IPS-18a (cell line): ENCODE measurements at regions not wholly inside any gene's neighbourhood (a gene's known extent, or its start where the extent isn't known, plus 50 kb on each side); places are given as distances from the start of the nearest gene placed in this dataset.

ENCODE experiments used
- H3K27ac ChIP-seq: one replicate; pipeline ENCODE4 v1.5.1; 2013; ENCODE audit warnings: low read length
- H3K27me3 ChIP-seq: one replicate; pipeline ENCODE4 v1.6.1; 2013; ENCODE audit warnings: mild to moderate bottlenecking, low read length; ENCODE audit not compliant: control insufficient read depth, insufficient read depth
- H3K36me3 ChIP-seq: one replicate; pipeline ENCODE4 v1.6.1; 2013; ENCODE audit warnings: low read depth, low read length; ENCODE audit not compliant: control insufficient read depth
- H3K4me1 ChIP-seq: one replicate; pipeline ENCODE4 v1.6.1; 2013; ENCODE audit warnings: low read depth, low read length; ENCODE audit not compliant: control insufficient read depth
- H3K4me3 ChIP-seq: one replicate; pipeline ENCODE4 v1.5.1; 2013; ENCODE audit warnings: low read length
- H3K9ac ChIP-seq: one replicate; pipeline ENCODE4 v1.6.1; 2013; ENCODE audit warnings: mild to moderate bottlenecking, low read length, moderate library complexity
- H3K9me3 ChIP-seq: one replicate; pipeline ENCODE4 v1.6.1; 2013; ENCODE audit warnings: low read depth, low read length; ENCODE audit not compliant: control insufficient read depth

- H3K36me3 ChIP-seq = no peaks in the 10 kb centered on the region
- peaks cover 14% of the 10 kb centered on the region for H3K9me3 ChIP-seq
- no peak overlapping the region for H3K27ac ChIP-seq
- H3K4me3 ChIP-seq = no peak overlapping the region
- H3K27me3 ChIP-seq = no peaks in the 10 kb centered on the region
- no peak overlapping the region for H3K9ac ChIP-seq
- H3K4me1 ChIP-seq = no peaks in the 10 kb centered on the region
Measured at GRCh38 chrX:78476701-78477100, 149.3 kb upstream of the CYSLTR1 start.

GRCh38 chrX:78456909-78457308 is 129.5 kb upstream of the CYSLTR1 start:
- Histone ChIP-seq H3K27me3 (no peaks in the 10 kb centered on the region), H3K4me3 (no peak overlapping the region), H3K9me3 (peaks cover 46% of the 10 kb centered on the region), H3K36me3 (no peaks in the 10 kb centered on the region), H3K27ac (no peak overlapping the region), H3K4me1 (no peaks in the 10 kb centered on the region), H3K9ac (no peak overlapping the region)

GRCh38 chrX:78455901-78456300 is 128.5 kb upstream of the CYSLTR1 start:
- Histone ChIP-seq H3K9me3 (peaks cover 51% of the 10 kb centered on the region), H3K4me3 (no peak overlapping the region), H3K27ac (no peak overlapping the region)

DNA sequence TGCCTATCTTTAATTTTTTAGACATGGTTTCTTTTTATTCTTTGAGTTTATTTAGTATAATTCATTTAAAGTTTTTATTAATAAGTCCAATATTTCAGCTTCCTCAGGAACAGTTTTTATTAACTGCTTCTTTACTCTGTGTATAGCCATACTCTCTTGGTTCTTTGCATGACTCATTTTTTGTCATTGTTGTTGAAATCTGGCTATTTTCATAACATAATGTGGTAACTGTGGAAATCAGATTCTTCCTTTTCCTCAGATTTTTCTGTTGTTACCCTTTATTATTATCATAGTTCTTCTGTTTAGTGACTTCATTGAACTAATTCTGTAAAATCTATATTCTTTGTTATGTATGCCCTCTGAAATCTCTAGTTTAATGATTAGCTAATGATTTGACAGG is 124.9 kb upstream of the CYSLTR1 start:
- H3K27ac ChIP-seq = no peak overlapping the region
- H3K4me3 ChIP-seq = no peak overlapping the region
- peaks cover 40% of the 10 kb centered on the region for H3K9me3 ChIP-seq
- no peaks in the 10 kb centered on the region for H3K27me3 ChIP-seq
- no peaks in the 10 kb centered on the region for H3K36me3 ChIP-seq
- no peaks in the 10 kb centered on the region for H3K4me1 ChIP-seq
- no peak overlapping the region for H3K9ac ChIP-seq

More at GRCh38 chrX:78455901-78456300, 128.5 kb upstream of the CYSLTR1 start:
- Histone ChIP-seq H3K27me3 (no peaks in the 10 kb centered on the region), H3K9ac (no peak overlapping the region), H3K4me1 (no peaks in the 10 kb centered on the region), H3K36me3 (no peaks in the 10 kb centered on the region)

- H3K4me1 ChIP-seq = no peaks in the 10 kb centered on the region
- peaks cover 10% of the 10 kb centered on the region for H3K9me3 ChIP-seq
- no peak overlapping the region for H3K9ac ChIP-seq
- no peak overlapping the region for H3K4me3 ChIP-seq
- H3K27ac ChIP-seq = no peak overlapping the region
- no peaks in the 10 kb centered on the region for H3K27me3 ChIP-seq
- H3K36me3 ChIP-seq = no peaks in the 10 kb centered on the region
Measured at GRCh38 chrX:78437621-78438020, 110.2 kb upstream of the CYSLTR1 start.

- Histone ChIP-seq H3K4me3 (no peak overlapping the region), H3K9me3 (peaks cover 58% of the 10 kb centered on the region)
Measured at GRCh38 chrX:78429172-78429571, 101.8 kb upstream of the CYSLTR1 start.

DNA sequence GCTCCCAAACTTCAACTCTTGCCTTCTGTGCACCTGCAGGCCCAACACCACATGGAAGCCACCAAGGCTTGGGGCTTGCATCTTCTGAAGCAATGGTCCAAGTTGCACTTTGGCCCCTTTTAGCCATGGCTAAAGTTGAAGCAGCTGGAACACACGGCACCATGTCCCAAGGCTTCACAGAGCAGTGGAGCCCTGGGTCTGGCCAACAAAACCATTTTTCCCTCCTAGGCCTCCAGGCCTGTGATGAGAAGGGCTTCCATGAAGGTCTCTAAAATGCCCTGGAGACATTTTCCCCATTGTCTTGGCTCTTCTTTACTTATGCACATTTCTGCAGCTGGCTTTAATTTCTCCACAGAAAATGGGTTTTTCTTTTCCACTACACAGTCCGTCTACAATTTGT is 61.3 kb upstream of the CYSLTR1 start:
- Histone ChIP-seq H3K27ac (no peak overlapping the region), H3K27me3 (no peaks in the 10 kb centered on the region), H3K9me3 (peaks cover 48% of the 10 kb centered on the region), H3K4me3 (no peak overlapping the region), H3K36me3 (no peaks in the 10 kb centered on the region), H3K4me1 (no peaks in the 10 kb centered on the region), H3K9ac (no peak overlapping the region)

More at GRCh38 chrX:78429172-78429571, 101.8 kb upstream of the CYSLTR1 start:
- H3K36me3 ChIP-seq = no peaks in the 10 kb centered on the region
- H3K9ac ChIP-seq = no peak overlapping the region
- H3K27me3 ChIP-seq = no peaks in the 10 kb centered on the region
- no peak overlapping the region for H3K27ac ChIP-seq
- H3K4me1 ChIP-seq = no peaks in the 10 kb centered on the region

DNA sequence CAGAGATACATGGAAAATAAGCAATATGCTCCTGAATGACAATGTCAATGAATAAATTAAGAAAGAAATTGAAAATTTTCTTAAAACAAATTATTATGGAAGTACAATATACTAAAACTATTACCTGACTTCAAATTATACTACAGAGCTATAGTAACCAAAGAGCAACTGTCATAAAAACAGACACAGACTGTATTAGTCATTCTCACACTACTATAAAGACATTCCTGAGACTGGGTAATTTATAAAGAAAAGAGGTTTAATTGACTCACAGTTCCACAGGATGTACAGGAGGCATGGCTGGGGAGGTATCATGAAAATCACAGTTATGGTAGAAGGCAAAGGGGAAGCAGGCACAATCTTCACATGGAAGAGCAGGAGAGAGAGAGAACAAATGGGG is 60.0 kb upstream of the CYSLTR1 start:
- H3K36me3 ChIP-seq = no peaks in the 10 kb centered on the region
- peaks cover 52% of the 10 kb centered on the region for H3K9me3 ChIP-seq
- no peak overlapping the region for H3K4me3 ChIP-seq
- H3K27ac ChIP-seq = no peak overlapping the region
- no peaks in the 10 kb centered on the region for H3K4me1 ChIP-seq
- H3K27me3 ChIP-seq = no peaks in the 10 kb centered on the region
- H3K9ac ChIP-seq = no peak overlapping the region

DNA sequence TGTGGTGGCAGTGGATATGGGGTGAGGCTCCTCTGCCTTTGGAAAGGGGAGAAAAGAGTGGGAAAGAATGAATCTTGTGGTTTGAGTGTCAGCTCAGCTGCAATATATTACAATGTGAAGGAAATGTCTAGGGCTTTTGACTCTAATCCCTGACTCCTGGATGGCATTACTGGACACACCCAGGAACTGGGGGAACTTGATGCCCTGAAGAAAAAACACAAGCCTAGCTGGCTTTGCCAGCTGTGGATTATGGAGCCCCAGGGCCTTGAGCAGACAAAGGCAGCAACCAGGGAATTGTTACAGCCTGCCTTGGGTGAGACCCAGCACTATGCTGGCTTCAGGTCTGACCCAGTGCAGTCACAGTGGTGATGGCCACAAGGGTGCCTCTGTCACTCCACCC is 57.1 kb upstream of the CYSLTR1 start:
- H3K4me3 ChIP-seq = no peak overlapping the region
- peaks cover 39% of the 10 kb centered on the region for H3K9me3 ChIP-seq
- H3K36me3 ChIP-seq = no peaks in the 10 kb centered on the region

GRCh38 chrX:78383594-78383993 is 56.2 kb upstream of the CYSLTR1 start:
- Histone ChIP-seq H3K27me3 (no peaks in the 10 kb centered on the region), H3K4me3 (no peak overlapping the region), H3K4me1 (no peaks in the 10 kb centered on the region), H3K9ac (no peak overlapping the region), H3K27ac (no peak overlapping the region), H3K9me3 (peaks cover 31% of the 10 kb centered on the region), H3K36me3 (no peaks in the 10 kb centered on the region)

More for the DNA sequence above, 57.1 kb upstream of the CYSLTR1 start:
- no peaks in the 10 kb centered on the region for H3K4me1 ChIP-seq
- H3K27me3 ChIP-seq = no peaks in the 10 kb centered on the region
- no peak overlapping the region for H3K9ac ChIP-seq
- no peak overlapping the region for H3K27ac ChIP-seq

GRCh38 chrX:78378476-78379115 is 51.2 kb upstream of the CYSLTR1 start:
- no peaks in the 10 kb centered on the region for H3K4me1 ChIP-seq
- H3K27me3 ChIP-seq = no peaks in the 10 kb centered on the region
- peaks cover 11% of the 10 kb centered on the region for H3K9me3 ChIP-seq
- no peak overlapping the region for H3K27ac ChIP-seq
- no peak overlapping the region for H3K9ac ChIP-seq
- no peaks in the 10 kb centered on the region for H3K36me3 ChIP-seq
- no peak overlapping the region for H3K4me3 ChIP-seq
